ENCODE measurements at regions not wholly inside any gene's neighbourhood (a gene's known extent, or its start where the extent isn't known, plus 50 kb on each side); places are given as distances from the start of the nearest gene placed in this dataset.

DNA sequence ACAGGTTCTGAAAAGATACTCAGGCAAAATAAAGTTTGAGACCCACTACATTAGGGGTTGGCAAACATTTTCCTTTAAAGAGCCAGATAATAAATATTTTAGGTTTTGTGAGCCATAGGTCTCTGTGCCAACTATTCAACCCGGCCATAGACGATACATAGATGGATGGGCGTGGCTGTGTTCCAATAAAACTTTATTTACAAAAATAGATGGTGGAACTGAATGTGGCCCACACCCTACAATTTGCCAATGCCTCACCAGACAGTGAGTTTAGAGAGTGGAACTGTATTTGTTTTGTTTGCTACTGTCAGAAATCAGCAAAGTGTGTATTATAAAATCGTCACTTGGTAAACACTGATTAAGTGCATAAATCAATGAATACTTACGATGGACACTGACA is 78.0 kb downstream of the ACKR3 start:
- TF ChIP-seq POLR2A (IDR thresholded peaks at IDR 0.05) (no peak), CTCF (IDR thresholded peaks at IDR 0.05) (no peak)
